ENCODE measurements at regions not wholly inside any gene's neighbourhood (a gene's known extent, or its start where the extent isn't known, plus 50 kb on each side); places are given as distances from the start of the nearest gene placed in this dataset.
"Not testable (repeated sequence)": the region's sequence is repeated elsewhere in the genome, so short reads cannot be mapped to it uniquely, and the experiment has no call there.

DNA sequence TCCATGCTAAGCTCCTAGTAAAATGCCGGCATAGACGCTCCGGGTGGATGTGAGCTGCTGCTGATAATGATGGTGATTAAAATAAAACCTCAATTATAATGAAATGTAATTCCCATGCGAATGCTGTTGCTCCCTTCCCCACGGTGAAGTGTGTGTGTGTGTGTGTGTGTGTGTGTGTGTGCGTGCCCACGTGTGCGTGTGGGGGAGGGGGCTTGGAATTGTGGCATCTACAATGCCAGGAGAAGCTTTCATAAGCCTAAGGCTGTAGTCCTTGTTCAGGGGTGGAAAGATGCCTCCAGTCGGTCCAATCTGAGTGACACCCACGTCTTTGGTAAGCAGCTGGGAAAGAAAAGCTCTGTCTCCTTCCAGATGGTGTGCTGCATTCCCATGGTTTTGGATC is 137.9 kb downstream of the CDH26 start:
- DNase-seq (ENCODE audit: low read depth in 2 of 2), result no peak

DNA sequence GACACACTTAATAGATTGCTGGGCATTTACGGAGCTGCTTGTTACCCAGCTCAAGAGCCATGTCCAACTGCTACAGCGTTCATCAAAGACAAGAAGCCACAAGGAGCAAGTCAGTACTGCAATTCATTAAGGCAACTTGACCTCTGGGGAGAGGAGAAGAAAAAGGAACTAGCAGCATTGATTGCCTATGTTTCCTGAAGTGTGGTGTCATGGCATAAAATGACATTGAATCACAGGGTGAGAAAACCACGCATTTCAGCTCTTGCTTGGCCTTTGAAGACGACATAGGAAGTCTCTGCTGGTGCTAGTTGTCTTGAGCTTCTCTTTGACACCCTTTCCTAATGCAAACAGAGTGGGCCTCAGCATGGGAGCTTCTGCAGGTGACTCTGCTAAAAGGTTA is 139.1 kb downstream of the CDH26 start:
- no peak for DNase-seq (ENCODE audit: low read depth in 2 of 2)

DNA sequence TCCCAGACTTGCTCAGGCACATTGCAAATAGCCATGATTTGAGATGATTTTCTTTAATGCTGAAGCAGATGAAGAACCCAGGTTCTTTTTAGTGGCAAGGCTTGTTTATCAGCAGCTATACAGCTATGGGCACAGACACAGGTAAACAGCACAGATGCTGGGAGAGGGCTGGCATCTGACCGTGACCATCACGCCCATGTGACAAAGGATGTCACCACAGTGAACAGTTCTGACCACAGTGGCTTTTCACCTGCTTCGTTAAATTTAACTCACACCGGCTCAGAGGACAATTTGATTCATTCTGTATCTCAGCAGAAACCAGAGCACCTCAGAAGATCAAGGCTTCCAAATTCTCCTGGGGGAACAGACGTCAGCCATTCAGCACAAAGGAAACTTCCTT is 142.6 kb downstream of the CDH26 start:
- no peak for DNase-seq (ENCODE audit: low read depth in 2 of 2)

DNA sequence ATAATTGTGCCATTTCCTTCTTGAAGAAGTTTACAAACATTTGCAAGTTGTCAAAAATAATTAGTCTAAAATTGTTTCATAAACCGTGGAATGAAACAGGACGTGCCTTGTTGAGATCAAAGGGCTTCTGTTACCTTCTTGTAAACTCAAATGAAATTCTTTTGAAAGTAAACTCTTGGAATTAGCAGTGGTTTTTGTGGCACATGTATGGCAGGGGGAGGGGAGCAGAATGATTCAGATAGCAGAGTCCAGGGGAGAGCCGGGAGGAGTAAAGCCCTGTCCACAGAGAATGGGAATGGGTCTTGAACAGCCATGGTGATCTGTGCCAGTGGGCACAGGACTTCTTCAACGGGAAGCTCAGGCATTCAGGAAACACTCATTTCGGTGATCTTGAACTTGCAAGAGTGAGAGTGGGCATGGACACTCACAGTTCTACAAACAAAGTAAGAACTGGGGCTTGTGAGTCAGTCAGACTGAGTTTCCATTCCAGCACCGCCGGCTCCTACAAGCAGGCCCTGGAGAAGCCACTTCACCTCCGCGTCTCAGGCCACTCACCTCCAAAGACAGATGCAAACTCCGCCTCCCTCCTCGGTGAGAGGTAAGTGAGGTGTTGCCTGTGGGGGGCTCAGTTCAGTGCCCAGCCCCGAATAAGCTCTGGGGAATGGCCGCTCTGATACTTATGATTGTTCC is 143.1 kb downstream of the CDH26 start:
- no peak for DNase-seq (ENCODE audit: low read depth in 2 of 2)

DNA sequence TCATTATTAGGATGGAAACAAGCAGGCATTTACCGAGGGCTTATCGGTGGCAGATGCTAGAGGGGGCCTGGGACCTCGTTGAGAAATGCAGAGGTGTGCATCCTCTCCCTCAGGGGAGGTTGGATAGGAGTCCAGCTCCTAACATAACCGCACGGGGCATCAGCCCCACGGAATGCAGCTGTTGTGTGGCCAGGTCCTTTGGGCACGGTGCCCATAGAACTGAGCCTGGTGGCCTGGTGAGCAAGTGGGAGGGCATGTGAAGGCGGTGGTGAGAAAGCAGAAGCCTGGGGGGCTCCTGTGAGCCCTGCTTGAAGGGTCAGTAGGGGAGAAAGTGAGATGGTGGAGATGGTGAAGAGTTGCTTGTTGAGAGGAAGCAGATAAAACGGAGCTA is 143.7 kb downstream of the CDH26 start:
- no peak for DNase-seq (ENCODE audit: low read depth in 2 of 2)

DNA sequence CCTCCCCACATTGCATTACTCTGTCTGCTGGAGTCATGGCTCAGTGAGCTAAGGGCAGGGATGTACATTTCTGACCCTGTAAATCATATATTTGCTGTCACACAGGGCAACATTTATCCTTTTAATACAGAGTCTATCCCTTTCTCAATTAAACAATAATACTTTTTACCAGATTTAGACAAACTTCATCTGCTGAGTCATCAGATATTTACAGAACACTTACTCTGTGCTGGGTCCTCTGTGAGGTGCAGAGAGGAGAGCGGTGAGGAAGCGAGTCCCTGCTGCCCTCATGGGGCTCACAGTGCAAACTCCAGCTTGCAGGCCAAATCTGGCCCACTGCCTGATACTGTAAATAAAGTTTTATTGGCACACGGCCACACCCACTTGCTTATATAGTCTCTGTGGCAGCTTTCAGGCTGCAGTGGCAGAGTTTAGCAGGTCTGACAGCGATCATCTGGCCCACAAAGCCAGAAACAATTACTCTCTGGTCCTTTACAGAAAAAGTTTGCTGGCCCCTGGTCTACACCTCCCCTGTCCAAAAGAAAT is 144.5 kb downstream of the CDH26 start:
- DNase-seq (ENCODE audit: low read depth in 2 of 2), result no peak

DNA sequence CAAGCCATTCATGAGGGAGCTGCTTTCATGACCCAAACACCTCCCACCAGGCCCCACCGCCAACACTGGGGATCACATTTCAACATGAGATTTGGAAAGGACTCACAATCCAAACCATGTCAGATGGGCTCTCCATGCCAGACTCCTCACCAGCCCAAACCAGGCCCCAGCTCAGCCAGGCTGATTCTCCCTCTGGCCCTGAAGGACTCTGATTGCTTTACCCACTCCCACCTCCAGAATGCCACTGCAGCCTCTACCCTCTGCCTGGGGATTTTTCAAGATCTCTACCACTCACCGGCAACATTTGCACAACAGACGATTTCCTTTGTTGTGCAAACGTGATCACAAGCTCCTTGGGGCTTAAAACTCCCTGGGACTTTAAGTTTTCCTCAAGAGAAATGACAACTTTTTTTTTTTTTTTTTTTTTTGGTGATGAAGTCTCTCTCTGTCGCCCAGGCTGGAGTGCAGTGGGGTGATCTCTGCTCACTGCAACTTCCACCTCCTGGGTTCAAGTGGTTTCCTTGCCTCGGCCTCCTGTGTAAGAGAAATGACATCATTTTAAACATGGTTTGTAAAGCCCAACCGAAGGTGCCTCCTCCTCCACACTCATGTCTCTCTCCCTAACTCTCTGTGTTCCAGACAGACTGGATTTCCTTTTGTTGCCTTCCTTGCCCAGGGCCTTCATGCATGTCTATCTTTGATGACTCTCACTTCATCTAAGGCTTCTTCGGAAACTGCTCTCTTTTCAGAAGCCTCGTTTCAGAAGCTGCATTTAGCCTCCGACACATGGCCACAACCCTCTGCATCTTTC is 147.0 kb downstream of the CDH26 start:
- DNase-seq (ENCODE audit: low read depth in 2 of 2), result no peak

DNA sequence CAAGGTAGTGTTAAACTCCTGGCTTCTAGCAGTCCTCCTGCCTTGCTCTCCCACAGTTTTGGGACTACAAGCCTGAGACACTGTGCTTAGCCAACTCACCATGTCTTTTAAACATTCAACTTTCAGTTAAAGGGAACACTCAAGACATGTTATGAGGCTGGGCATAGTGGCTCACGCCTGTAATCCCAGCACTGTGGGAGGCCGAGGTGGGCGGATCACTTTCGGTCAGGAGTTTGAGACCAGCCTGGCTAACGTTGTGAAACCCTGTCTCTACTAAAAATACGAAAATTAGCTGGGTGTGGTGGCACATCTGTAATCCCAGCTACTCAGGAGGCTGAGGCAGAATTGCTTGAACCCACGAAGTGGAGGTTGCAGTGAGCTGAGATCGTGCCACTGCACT is 148.0 kb downstream of the CDH26 start:
- DNase-seq (ENCODE audit: low read depth in 2 of 2), result not testable (repeated sequence)

DNA sequence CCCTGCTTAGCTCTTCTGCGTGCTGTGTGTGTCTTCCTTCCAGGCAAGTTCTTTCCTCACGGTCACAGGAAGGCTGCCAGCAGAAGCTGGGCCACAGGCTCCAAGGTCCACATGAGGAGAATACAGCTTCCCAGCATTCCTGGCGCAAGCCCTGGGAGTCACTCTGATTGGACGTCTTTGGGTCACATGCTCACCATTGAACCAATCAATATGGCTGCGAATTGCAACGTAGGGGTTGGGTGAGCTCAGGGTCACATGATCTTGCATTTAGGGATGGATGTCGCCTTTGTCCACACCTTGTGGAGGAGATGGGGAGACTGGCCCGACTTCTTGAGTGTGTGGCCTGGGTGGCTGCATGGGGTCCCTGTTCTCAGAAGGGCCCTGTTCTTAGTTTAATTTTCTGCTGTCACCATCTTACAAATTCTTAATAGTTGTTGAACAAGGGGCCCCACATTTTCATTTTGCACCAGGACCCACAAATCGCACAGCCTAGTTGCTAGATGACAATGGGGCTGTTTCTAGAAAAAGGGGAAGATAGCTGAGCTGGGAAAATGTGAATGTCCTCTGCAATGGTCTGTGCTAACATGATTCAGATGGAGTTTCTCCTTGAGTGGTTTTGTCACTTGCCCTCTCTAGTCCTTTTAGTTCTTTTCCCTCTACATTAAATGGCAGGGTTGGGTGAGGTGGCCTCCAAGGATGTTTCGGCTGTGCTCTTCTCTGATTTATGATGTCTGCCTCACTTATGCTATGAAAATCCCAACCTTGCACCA is 149.6 kb downstream of the CDH26 start:
- DNase-seq (ENCODE audit: low read depth in 2 of 2), result no peak

DNA sequence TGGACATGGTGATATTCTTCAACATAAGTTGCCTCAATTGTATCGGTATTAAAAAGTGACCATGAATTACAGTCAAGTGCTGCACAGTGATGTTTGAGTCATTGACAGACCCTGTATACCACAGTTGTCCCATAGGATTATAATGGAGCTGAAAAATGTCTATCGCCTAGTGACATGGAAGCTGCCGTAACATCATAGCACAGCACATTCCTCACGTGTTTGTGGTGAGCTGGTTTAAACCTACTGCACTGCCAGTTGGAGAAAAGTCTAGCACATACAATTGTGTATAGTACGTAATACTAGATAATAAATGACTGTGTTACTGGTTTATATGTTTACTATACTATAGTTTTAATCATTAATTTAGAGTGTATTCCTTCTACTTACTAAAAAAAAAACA is 150.2 kb downstream of the CDH26 start:
- no peak for DNase-seq (ENCODE audit: low read depth in 2 of 2)

DNA sequence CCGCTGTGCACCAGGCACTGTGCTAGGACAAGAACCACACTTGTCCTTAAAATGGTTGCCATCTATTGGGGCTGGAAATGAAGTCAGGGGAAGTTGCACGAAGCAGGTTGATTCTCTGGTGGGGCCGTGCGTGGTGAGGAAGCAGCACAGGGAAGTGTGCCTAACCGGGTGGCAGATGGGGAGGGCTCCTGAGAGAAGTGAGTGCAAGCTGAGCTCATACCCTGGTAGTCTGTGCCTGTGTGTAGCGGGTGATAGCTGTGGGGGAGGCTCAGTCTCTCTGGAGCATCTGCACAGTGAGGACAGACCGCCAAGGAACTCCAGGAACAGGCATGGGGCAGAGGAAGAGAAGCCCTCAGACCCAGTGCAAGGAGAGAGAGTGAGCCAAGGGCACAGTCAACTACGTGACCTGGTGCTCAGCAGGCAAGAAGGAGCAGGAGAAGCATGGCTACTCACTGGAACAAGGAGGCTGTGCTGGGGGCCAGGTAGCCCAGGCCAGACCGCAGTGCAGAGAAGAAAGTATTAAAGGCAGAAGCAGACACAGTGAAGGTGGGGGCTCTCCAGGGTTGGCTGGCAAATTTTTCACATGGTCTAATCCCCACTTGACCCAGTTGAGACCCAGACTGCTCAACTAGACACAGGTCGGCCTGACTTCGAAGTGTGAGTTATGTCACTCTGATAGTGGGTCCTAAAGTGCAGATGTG is 155.0 kb downstream of the CDH26 start:
- DNase-seq (ENCODE audit: low read depth in 2 of 2), result no peak

DNA sequence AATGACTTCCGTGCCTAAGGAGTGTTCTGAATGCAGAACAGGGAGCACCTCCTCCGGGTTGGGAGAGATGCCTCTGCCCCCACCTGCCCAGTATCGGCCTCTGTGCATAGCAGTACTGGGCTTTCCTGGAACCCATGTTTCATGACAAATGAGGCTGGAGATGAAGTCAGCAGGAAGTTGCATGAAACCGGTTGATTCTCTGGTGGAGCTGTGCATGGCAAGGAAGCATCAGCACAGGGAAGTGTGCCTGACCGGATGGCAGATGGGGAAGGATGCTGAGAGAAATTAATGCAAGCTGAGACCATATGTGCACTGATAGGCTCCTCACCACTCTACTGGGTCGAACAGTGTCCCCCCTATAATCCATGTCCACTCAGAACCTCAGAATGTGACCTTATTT is 155.5 kb downstream of the CDH26 start:
- no peak for DNase-seq (ENCODE audit: low read depth in 2 of 2)

DNA sequence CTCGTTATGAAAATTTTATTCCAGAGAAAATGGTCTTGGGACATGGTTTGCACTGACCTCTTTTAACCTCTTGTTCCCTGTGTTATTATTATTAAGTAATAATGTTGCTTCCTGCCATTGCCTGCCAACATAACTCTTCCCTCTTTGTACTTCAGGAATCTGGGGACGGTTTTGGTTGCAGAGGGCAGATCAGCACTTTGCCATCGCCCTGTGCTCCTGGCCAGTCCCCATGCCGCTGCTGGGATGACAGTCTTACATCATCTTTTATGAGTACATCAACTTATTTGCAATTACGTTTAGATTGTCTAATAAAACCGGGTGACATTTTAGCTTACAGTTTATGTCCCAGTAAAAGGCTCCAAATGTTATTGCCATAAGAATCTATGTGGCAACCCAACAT is 157.2 kb downstream of the CDH26 start:
- no peak for DNase-seq (ENCODE audit: low read depth in 2 of 2)

DNA sequence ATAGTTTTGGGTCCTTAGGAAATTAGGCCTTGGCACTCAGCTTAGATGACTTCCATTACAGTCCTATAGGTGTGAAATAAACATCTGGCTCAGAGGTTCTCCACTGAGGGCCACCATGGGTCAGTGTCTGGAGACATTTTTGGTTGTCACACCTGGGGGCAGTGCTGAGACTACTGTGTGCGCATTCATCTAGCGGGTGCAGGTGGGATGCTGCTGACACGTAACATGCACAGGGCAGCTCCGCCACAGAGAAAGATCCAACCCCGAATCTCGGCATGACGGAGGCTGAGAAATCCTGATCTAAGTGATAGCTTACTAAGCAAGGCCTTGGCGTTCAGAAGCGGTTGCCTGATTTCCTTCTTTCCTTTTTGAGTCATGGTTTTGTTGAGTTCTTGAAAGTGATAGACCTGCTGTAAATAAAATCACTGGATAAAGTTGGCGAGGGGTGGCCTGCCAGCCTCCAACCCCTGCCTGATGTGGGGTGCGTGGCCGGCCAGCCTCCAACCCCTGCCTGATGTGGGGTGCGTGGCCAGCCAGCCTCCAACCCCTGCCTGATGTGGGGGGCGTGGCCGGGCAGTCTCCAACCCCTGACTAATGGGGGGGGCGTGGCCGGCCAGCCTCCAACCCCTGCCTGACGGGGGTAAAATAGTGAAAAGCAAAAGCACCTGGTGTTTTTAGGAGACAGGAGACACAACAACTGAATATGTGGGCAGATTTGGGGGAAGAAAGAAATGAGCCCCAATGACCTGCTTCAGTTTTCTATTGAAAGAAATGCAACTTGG is 158.1 kb downstream of the CDH26 start:
- no peak for DNase-seq (ENCODE audit: low read depth in 2 of 2)

DNA sequence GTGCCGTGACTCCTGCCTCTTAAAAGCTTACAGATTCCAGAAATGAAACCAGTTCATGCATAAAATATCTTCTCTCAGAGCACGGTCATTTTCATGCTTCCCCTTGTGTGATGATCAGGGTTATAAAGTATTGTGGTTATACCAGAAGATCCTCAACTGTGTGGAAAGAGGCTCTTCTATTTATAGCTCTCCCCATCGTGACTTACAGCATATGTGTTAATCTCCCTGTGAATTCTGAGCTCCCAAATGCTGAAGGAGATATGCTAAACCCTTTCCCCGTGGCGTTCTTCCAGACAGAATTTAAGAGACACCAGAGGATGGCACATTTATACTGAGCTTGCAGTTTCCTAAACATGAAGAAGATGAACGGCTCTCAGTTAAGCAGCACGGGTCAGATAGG is 158.8 kb downstream of the CDH26 start:
- no peak for DNase-seq (ENCODE audit: low read depth in 2 of 2)

DNA sequence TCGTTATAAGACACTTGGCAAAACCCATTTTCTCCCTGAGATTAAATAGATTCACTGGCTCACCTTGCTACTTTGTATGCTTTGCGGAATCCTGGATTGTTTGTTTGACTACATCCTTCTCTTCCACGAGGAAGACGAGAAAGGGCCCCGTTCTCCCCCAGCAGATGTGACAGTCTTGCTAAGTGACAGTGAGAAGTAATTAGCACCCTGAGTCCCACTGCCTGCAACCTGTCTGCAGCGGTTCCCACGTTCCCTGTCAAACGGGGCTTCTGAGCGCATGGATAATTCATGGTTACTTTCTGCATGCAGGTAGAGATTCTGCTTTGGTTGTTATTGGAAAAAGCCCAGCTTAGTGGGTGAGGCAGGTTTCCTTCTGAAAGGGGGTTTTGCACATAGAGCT is 163.7 kb downstream of the CDH26 start:
- no peak for DNase-seq (ENCODE audit: low read depth in 2 of 2)

DNA sequence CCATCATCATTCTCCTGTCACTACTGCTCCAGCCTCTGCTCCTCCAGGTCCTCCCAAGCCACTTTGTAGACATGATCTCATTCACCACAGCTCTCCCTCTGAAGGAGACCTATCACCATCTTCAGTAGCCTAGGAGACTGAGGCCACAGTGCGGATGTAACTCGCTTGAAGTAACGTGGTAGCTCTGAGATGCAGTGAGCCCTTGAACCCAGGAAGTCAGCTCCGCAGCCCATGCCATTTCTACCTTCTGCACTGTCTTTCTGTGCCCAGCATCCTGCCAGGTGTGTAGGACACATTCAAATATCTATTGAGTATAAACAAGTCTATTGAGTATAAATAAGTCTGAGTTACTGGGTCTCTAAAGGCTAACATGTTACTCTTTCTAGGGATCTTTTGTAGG is 164.4 kb downstream of the CDH26 start:
- DNase-seq (ENCODE audit: low read depth in 2 of 2), result no peak

DNA sequence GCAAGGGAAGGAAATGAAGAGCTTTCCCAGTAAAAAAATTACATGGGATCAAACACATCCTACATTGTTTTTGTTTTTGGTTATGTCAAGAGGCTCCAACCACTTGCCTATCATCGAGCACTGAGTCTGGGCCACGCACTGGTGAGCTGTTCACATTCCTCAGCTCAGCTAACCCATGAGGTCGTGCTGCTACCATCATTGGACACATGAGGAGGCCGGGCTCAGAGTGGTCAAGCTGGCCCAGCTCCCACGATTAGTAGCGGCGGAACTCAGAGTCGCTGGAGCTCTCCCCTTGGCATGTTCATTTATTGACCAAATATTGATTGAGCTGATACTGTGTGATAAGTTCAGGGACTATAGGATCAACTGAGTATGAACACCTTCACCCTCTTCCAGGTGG is 164.9 kb downstream of the CDH26 start:
- no peak for DNase-seq (ENCODE audit: low read depth in 2 of 2)

DNA sequence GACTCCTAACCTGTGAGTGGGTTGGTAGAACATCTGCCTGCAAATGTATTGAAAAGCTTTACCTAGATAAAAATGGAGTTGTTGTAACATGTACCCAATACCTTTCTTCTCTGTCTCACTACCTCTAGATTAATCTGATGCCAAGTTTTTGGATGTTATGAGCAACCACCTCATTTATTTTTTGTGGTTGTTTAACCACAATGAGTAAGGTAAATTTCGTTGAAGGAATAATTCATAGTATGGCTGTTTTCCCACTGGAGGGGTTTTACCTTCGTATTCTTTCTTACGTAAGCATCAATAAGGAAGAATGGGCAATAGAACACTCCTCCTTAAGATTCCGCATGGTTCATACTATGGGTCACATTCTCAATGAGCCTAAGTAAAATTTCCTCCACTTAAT is 165.4 kb downstream of the CDH26 start:
- no peak for DNase-seq (ENCODE audit: low read depth in 2 of 2)

DNA sequence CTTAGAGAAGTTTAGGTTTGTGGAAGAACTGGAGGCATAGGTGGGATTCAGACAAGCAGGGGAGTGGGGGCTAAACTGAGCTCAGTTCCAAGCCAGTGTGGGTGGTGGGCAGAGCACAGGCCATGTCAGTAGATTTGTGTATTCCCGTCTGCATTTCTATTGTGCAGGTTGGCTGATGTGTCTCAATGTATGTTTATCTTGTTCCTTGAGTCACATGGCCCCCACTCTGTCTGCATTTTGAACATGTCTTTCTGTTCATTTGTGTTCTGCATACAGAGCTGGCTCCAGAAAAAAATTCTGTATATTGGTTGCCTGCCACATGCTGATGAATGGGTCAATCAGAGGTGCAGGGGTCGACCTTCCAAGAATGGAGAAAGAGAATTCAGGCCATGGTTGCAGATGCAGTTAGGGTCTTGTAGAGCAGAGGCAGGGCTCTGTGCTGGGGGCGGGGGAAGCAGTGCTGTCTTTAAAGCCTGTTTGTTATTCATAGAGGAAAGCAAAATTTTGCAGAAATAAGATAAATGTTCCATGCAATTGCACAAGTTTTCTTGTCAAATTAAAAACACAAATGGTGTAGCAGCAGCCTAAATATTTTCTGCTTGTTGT is 166.7 kb downstream of the CDH26 start:
- DNase-seq (ENCODE audit: low read depth in 2 of 2), result no peak

DNA sequence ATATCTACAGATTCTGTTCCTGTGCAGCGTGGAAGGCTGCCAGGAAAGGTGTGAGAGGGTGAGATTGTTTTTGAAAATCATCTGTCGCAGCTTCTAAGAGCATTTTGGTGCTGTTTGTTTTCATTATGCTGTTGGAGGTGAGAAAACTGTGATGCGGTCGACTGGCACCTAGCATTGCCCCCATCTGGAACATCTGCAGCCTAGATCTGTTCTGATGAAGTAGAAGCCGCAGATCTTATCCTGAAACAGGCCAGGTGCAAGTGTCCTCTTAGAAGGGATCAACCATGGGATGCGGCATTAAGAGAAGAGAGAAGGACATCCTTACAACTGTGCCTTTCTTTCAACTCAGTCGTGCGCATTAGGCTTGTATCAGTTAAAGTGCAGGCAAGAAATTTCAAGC is 167.3 kb downstream of the CDH26 start:
- DNase-seq (ENCODE audit: low read depth in 2 of 2), result no peak
